Upper lobe of left lung (tissue), 6 donors: ENCODE measurements at regions not wholly inside any gene's neighbourhood (a gene's known extent, or its start where the extent isn't known, plus 50 kb on each side); places are given as distances from the start of the nearest gene placed in this dataset.

Experiments
- ATAC-seq, 2 donors: fragments of 200-7000 bp; cut with Tn5 transposase; one replicate each; pipeline ENCODE4 v1.9.1; 2022; ENCODE audit warnings: mild to moderate bottlenecking in 2 of 2, moderate library complexity in 2 of 2; ENCODE audit not compliant: low FRiP score in 2 of 2
- DNase-seq, 2 donors: peaks; one replicate each; pipeline ENCODE4 v3.0.0-alpha.2; 2019 to 2020
- H3K27ac ChIP-seq, 4 donors: fragments of 200-600 bp; sonication (generic); one replicate each; pipeline ENCODE4 v1.5.1; 2016 to 2019
- H3K27me3 ChIP-seq, 4 donors: fragments of 200-600 bp; sonication (generic); one replicate each; pipeline ENCODE4 v1.5.1; 2017 to 2019
- H3K36me3 ChIP-seq, 4 donors: fragments of 200-600 bp; sonication (generic); one replicate each; pipeline ENCODE4 v1.5.1; 2016 to 2019
- H3K4me1 ChIP-seq, 4 donors: fragments of 200-600 bp; sonication (generic); one replicate each; pipeline ENCODE4 v1.5.1; 2018 to 2019
- H3K4me3 ChIP-seq, 4 donors: fragments of 200-600 bp; sonication (generic); one replicate each; pipeline ENCODE4 v1.5.1; 2017 to 2019; ENCODE audit warnings: mild to moderate bottlenecking in 2 of 4, moderate library complexity in 1 of 4
- H3K9me3 ChIP-seq, 4 donors: fragments of 200-600 bp; sonication (generic); one replicate each; pipeline ENCODE4 v1.5.1; 2018 to 2019
- EP300 ChIP-seq, 4 donors: sonication (generic); formaldehyde crosslinking; IDR thresholded peaks; one replicate each; pipeline ENCODE4 v1.5.1; 2017; ENCODE audit warnings: antibody characterized with exemption in 4 of 4, control low read depth in 2 of 4
- POLR2A ChIP-seq, 4 donors: fragments of 450-650 bp; IDR thresholded peaks; one replicate each; pipeline ENCODE4 v1.5.1; 2016 to 2017; ENCODE audit warnings: antibody characterized with exemption in 4 of 4, mild to moderate bottlenecking in 2 of 4
- POLR2AphosphoS5 ChIP-seq, 2 donors: sonication (generic); formaldehyde crosslinking; IDR thresholded peaks; one replicate each; pipeline ENCODE4 v1.5.1; 2017; ENCODE audit warnings: antibody characterized with exemption in 2 of 2
- WGBS, 2 donors: methylation state at CpG; one replicate each; pipeline ENCODE4 v1.1.5; 2017 to 2018; 5-methylcytosine and 5-hydroxymethylcytosine counted together
- TF ChIP-seq, protein P1 (sequence below), 6 experiments: fragments of 450-650 bp in 4 of 6; fragments of 200-600 bp in 2 of 6; sonication (generic) in 2 of 6; IDR thresholded peaks; one replicate each; pipeline ENCODE4 v1.5.1; 2016 to 2019; ENCODE audit warnings: antibody characterized with exemption in 6 of 6
- donor health status: DM: no; HTN: no; CAD: no; lungs with moderate emphysema.
- donor health status: DM: no; HTN: yes; CAD: no; lungs with severe emphysema.

DNA sequence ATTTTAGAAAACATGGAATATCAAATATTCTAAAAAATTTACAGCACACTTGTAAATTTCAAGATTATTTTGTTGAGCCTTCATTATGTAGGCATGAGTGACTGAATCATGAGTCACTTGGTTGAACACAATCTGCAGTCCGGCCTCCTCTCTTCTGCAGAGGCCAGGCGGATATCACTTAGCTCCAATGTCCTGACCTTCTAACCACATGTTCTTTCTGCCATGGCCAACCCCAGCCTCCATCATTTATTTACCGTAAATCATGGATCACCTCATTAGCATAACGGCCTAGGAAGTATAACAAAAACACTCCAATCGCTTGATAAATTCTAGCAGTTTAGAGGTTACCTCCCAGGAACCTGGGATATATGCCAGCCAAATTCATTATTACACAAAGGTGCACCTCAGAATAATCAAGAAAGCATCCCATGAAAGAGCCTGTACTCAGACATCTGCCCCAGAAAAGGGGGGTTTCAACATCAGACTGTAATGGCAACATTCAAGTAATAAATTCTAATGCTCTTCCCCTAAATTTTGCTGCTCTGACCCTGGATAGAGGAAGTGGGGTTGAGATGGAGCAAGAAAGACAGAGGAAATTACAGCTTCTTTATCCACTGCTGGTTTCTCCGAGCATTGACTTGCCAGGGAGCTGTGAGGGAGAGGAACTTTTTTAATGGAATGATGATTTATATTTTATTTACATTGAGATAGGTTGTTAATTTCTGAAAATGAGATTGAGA is 2153.6 kb upstream of the AGA start:
- Histone ChIP-seq H3K4me1 (no peaks in the 10 kb centered on the region), H3K9me3 (no peaks in the 10 kb centered on the region), H3K4me3 (no peak overlapping the region), H3K27me3 (no peaks in the 10 kb centered on the region), H3K27ac (no peak overlapping the region), H3K36me3 (no peaks in the 10 kb centered on the region)
- 71 to 83% methylated on average over 6 of the region's 6 CpGs for WGBS, 2 donors
- ATAC-seq (no peak), DNase-seq (no peak)
- TF ChIP-seq POLR2A (IDR thresholded peaks at IDR 0.05) (no peak), EP300 (IDR thresholded peaks at IDR 0.05) (no peak), POLR2AphosphoS5 (IDR thresholded peaks at IDR 0.05) (no peak)
- TF ChIP-seq, protein P1, sequence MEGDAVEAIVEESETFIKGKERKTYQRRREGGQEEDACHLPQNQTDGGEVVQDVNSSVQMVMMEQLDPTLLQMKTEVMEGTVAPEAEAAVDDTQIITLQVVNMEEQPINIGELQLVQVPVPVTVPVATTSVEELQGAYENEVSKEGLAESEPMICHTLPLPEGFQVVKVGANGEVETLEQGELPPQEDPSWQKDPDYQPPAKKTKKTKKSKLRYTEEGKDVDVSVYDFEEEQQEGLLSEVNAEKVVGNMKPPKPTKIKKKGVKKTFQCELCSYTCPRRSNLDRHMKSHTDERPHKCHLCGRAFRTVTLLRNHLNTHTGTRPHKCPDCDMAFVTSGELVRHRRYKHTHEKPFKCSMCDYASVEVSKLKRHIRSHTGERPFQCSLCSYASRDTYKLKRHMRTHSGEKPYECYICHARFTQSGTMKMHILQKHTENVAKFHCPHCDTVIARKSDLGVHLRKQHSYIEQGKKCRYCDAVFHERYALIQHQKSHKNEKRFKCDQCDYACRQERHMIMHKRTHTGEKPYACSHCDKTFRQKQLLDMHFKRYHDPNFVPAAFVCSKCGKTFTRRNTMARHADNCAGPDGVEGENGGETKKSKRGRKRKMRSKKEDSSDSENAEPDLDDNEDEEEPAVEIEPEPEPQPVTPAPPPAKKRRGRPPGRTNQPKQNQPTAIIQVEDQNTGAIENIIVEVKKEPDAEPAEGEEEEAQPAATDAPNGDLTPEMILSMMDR (IDR thresholded peaks at IDR 0.05) = no peak

DNA sequence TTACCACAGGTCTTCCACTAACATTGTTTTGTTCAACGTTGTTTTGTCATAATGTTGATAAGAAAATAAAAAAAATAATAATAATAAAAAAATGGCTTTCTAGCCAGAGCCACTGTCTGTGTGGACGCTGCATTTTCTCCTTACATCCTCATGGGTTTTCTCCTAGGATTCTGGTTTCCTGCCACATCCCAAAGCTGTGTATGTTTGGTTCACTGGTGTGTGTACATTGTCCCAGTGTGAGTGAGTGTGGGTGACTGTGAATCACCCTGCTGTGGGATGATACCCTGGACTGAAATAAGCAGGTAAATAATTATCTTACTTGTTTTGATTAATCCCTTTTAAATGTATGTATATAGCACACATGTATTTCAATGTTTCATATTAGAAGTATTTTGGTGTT is 2154.4 kb upstream of the AGA start:
- DNase-seq (no peak), ATAC-seq (no peak)
- no peak overlapping the region for H3K4me3 ChIP-seq
- H3K36me3 ChIP-seq = no peaks in the 10 kb centered on the region
- H3K27me3 ChIP-seq = no peaks in the 10 kb centered on the region
- TF ChIP-seq, protein P1 (IDR thresholded peaks at IDR 0.05) = no peak
- H3K4me1 ChIP-seq = no peaks in the 10 kb centered on the region
- no peaks in the 10 kb centered on the region for H3K9me3 ChIP-seq
- H3K27ac ChIP-seq = no peak overlapping the region
- WGBS, 2 donors = 67 to 76% methylated on average over 2 of the region's 2 CpGs

DNA sequence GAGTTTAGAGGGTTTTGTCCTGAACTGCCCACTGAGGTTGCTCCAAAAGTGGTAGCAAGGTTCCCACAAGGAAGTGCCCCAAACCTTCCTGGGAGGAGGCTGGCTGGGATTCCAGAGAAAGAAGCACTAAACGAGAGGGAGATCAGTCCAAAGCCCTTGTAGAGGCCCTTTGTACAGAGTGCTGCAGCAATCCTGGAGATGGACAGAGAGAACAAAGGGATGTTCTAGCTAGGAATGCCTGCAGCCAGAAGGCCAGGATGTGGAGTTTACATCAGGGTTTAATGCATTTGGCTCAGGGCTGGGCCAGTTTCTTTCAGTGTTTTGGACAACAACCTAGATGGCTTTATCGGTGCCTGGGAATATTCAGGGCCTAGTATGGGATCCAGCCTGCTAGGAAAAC is 2155.1 kb upstream of the AGA start:
- DNase-seq = no peak
- Histone ChIP-seq H3K27ac (no peak overlapping the region), H3K4me3 (no peak overlapping the region), H3K4me1 (no peaks in the 10 kb centered on the region), H3K27me3 (no peaks in the 10 kb centered on the region), H3K36me3 (no peaks in the 10 kb centered on the region), H3K9me3 (no peaks in the 10 kb centered on the region)
- ATAC-seq = no peak
- no peak for TF ChIP-seq EP300 (IDR thresholded peaks at IDR 0.05)
- WGBS, 2 donors = 44 to 69% methylated on average over 2 of the region's 2 CpGs

DNA sequence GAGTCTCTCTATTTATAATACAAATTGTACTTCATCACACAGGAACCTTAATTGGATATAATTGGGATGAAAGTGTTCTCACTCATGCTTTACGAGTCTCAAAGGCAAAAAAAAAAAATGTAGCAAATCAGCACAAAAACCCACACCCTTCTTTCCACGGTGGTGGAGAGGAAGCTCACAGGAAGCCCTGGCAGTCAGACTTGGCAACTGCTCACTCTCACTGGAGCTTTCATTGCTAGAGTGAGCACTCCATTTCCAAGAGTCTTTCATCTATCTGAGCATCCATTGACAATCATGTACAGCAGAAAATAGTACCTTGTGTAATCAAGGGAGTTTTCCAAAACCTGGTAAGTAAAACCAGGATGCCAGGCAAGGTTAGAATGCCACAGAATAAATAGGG is 2159.4 kb upstream of the AGA start:
- WGBS, 2 donors = 2 to 9% methylated on average over 2 of the region's 2 CpGs
- Histone ChIP-seq H3K4me1 (no peaks in the 10 kb centered on the region), H3K36me3 (no peaks in the 10 kb centered on the region), H3K4me3 (no peak overlapping the region), H3K9me3 (no peaks in the 10 kb centered on the region), H3K27me3 (no peaks in the 10 kb centered on the region), H3K27ac (no peak overlapping the region)
- DNase-seq = no peak
- ATAC-seq = no peak
- TF ChIP-seq POLR2AphosphoS5 (IDR thresholded peaks at IDR 0.05) (no peak), EP300 (IDR thresholded peaks at IDR 0.05) (no peak), POLR2A (IDR thresholded peaks at IDR 0.05) (no peak)
- TF ChIP-seq, protein P1 (IDR thresholded peaks at IDR 0.05) = no peak

DNA sequence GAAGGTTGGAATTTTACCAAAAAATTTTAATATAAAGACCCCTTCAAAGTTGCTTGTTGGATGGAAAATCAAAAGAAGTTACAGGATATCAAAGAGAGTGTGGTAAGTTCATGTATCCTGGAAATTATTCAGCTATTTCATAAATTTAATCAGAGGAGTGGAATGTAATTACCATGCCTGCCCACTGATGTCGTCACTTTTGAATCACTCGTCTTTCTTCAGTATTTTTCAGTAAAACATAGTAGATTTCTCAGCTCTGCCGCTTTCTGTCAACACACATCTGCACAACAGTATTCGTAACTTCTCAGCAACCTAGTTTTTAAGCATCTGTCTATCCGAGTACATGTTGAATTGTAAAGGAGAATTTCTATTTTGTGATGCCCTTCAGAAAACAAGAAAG is 2163.0 kb upstream of the AGA start:
- 80 to 82% methylated on average over 5 of the region's 5 CpGs for WGBS, 2 donors
- peak in 1 of 2 donors; percentile 55 for ATAC-seq
- Histone ChIP-seq H3K27me3 (no peaks in the 10 kb centered on the region), H3K4me3 (no peak overlapping the region), H3K27ac (no peak overlapping the region), H3K9me3 (no peaks in the 10 kb centered on the region), H3K4me1 (no peaks in the 10 kb centered on the region), H3K36me3 (no peaks in the 10 kb centered on the region)
- TF ChIP-seq EP300 (IDR thresholded peaks at IDR 0.05) = no peak
- TF ChIP-seq, protein P1 (IDR thresholded peaks at IDR 0.05) = no peak
- no peak for TF ChIP-seq POLR2A (IDR thresholded peaks at IDR 0.05)
- no peak for TF ChIP-seq POLR2AphosphoS5 (IDR thresholded peaks at IDR 0.05)
- DNase-seq = no peak
